Coronary artery (tissue), 2 donors: ENCODE measurements at regions not wholly inside any gene's neighbourhood (a gene's known extent, or its start where the extent isn't known, plus 50 kb on each side); places are given as distances from the start of the nearest gene placed in this dataset.

Experiments
- DNase-seq: peaks from one replicate; pipeline ENCODE4 v3.0.0-alpha.2; 2017; ENCODE audit warnings: low spot score
- H3K27ac ChIP-seq, 2 donors: fragments of 200-600 bp; sonication (generic); one replicate each; pipeline ENCODE4 v1.5.1; 2016 to 2019
- H3K4me3 ChIP-seq: fragments of 200-600 bp; sonication (generic); 2 replicates; pipeline ENCODE4 v1.5.1; 2016; ENCODE audit warnings: mild to moderate bottlenecking, moderate library complexity
- CTCF ChIP-seq: fragments of 200-600 bp; sonication (generic); IDR thresholded peaks from one replicate; pipeline ENCODE4 v1.5.1; 2019; ENCODE audit warnings: antibody characterized with exemption

DNA sequence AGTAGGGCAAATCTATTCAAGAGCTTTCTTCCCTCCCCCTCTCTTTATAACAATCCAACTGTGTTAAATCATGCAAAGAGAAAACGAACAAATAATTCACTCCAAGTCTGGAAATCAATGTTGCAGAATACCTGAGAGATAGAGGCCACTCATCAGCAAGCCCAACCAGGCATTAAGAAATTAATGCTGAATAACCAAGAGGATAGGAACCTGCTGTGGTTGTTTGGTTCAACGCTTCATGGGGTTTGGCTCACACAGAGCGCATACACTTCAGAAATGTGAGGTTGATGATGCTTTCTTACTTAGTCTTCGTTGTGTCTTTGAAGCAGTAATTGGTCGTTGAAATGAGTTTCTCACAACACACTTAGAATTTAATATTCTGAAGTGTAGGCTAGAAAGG lies 1540.0 kb upstream of the PABPC4L start:
- no peak for TF ChIP-seq CTCF
- DNase-seq = no peak
- H3K27ac ChIP-seq = no peak overlapping the region
- no peak overlapping the region for H3K4me3 ChIP-seq

DNA sequence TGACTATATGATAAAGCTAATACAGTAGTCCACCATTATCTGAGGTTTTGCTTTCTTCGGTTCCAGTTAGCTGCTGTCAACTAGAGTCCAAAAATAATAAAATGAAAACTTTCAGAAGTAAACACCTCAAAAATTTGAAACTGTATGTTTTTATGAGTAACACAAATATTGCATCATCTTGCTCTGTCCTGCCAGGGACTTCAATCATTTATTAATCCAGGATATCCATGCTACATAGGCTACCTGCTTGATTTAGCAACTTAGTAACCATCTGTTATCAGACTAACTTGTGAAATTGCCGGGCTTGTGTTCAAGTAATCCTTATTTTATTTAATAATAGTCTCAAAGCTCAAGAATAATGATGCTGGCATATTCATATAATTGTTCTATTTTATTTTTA lies 1537.8 kb upstream of the PABPC4L start:
- DNase-seq = no peak
- no peak overlapping the region for H3K4me3 ChIP-seq
- no peak for TF ChIP-seq CTCF
- H3K27ac ChIP-seq = no peak overlapping the region

GRCh38 chr4:135735512-135735911 lies 1533.9 kb upstream of the PABPC4L start:
- Histone ChIP-seq H3K27ac (no peak overlapping the region), H3K4me3 (no peak overlapping the region)
- TF ChIP-seq CTCF = no peak
- DNase-seq = no peak

GRCh38 chr4:135732448-135732847 lies 1530.9 kb upstream of the PABPC4L start:
- DNase-seq = no peak
- no peak for TF ChIP-seq CTCF
- no peak overlapping the region for H3K4me3 ChIP-seq
- H3K27ac ChIP-seq = no peak overlapping the region

DNA sequence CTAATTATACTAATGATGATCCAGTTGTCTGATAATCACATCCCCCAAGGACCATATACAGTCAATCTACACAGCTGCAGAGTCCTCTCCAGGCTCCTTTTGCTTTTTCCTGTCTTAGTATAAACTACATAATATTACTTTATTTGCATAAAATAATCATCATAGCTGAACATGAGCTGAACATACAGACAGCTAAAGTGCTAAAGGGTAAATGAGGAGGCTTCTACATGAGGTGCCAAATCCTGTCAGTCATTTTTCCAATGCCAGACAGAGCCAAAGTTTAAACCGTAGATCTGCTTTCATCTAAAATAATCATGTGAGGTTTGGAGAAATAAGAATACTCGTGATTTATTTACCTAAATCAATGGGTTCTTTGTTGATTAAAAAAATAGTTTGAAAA lies 1530.1 kb upstream of the PABPC4L start:
- DNase-seq = no peak
- TF ChIP-seq CTCF = no peak
- H3K27ac ChIP-seq = no peak overlapping the region
- H3K4me3 ChIP-seq = no peak overlapping the region

DNA sequence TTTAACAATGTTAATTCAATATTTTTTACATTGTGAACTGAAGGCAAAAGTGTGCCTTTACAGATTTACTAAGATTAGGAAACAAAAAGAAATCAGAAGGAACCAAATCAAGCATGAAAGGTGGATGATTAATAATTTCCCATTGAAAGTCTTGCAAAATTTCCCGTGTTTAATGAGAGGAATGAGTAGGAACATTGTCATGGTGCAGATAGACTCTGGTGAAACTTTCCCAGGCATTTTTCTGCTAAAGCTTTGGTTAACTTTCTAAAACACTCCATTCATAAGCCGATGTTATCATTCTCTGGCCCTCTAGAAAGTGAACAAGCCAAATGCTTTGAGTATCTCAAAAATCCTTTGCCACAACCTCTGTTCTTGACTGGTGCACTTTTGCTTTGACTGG lies 1522.8 kb upstream of the PABPC4L start:
- Histone ChIP-seq H3K4me3 (no peak overlapping the region), H3K27ac (no peak overlapping the region)
- no peak for TF ChIP-seq CTCF
- no peak for DNase-seq

DNA sequence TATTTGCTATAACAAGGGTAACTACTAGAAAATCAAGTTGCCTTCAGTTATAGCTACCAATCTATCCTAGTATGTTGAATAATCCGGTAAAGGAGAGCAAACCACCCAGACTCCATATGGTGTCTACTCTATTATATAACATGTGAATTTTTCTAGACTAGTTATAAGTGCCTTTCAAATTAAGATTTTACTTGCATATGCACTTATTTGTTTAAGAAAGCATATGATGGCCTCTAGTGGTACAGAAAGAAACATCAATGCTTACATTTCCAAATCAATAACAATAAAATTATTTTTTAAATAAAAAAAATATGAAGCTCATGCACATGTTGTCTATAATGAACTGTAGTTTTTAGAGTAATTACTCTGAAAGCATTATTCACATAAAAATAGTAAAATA lies 1516.4 kb upstream of the PABPC4L start:
- TF ChIP-seq CTCF = no peak
- Histone ChIP-seq H3K27ac (no peak overlapping the region), H3K4me3 (no peak overlapping the region)
- DNase-seq = no peak
